NCI-H146 treated with DMSO at 0.1 percent for 48 hours (cell line): ENCODE measurements at regions not wholly inside any gene's neighbourhood (a gene's known extent, or its start where the extent isn't known, plus 50 kb on each side); places are given as distances from the start of the nearest gene placed in this dataset.
"Not testable (repeated sequence)": the region's sequence is repeated elsewhere in the genome, so short reads cannot be mapped to it uniquely, and the experiment has no call there.

Experiments
- DNase-seq: peaks from one replicate; lab custom pipeline; 2025; ENCODE audit not compliant: unreplicated experiment; lab: John Stamatoyannopoulos, UW

GRCh38 chr12:18840997-18841396 lies 103.1 kb downstream of the CAPZA3 start:
- not testable (repeated sequence) for DNase-seq

GRCh38 chr12:18849080-18849479 lies 111.2 kb downstream of the CAPZA3 start:
- DNase-seq, result no peak

GRCh38 chr12:18849761-18850160 lies 111.8 kb downstream of the CAPZA3 start:
- DNase-seq, result no peak

- DNase-seq, result no peak
Measured at GRCh38 chr12:18850752-18851151, 112.8 kb downstream of the CAPZA3 start.

- no peak for DNase-seq
Measured at GRCh38 chr12:18851271-18851670, 113.4 kb downstream of the CAPZA3 start.

- no peak for DNase-seq
Measured at GRCh38 chr12:18853570-18854366, 115.8 kb downstream of the CAPZA3 start.

- no peak for DNase-seq
Measured at GRCh38 chr12:18857656-18858055, 119.7 kb downstream of the CAPZA3 start.

- DNase-seq, result no peak
Measured at GRCh38 chr12:18859400-18859799, 121.5 kb downstream of the CAPZA3 start.

GRCh38 chr12:18861287-18861858 lies 123.5 kb downstream of the CAPZA3 start:
- DNase-seq, result peak; percentile 30

GRCh38 chr12:18863769-18864500 lies 126.0 kb downstream of the CAPZA3 start:
- DNase-seq, result no peak

GRCh38 chr12:18864900-18865561 lies 127.1 kb downstream of the CAPZA3 start:
- peak; percentile 54 for DNase-seq

GRCh38 chr12:18868717-18869116 lies 130.8 kb downstream of the CAPZA3 start:
- DNase-seq, result no peak

GRCh38 chr12:18872770-18873169 lies 134.9 kb downstream of the CAPZA3 start:
- no peak for DNase-seq

GRCh38 chr12:18878676-18879180 lies 140.8 kb downstream of the CAPZA3 start:
- DNase-seq, result no peak

GRCh38 chr12:18882690-18883089 lies 144.8 kb downstream of the CAPZA3 start:
- no peak for DNase-seq

GRCh38 chr12:18886962-18887361 lies 149.0 kb downstream of the CAPZA3 start:
- no peak for DNase-seq

- no peak for DNase-seq
Measured at GRCh38 chr12:18887368-18887767, 149.4 kb downstream of the CAPZA3 start.

- DNase-seq, result peak; percentile 44
Measured at GRCh38 chr12:18888047-18888446, 150.1 kb downstream of the CAPZA3 start.

GRCh38 chr12:18890621-18891020 lies 152.7 kb downstream of the CAPZA3 start:
- not testable (repeated sequence) for DNase-seq

GRCh38 chr12:18895540-18895939 lies 157.6 kb downstream of the CAPZA3 start:
- DNase-seq, result no peak

GRCh38 chr12:18895946-18896345 lies 158.0 kb downstream of the CAPZA3 start:
- DNase-seq, result no peak
